Activated CD8-positive, alpha-beta T cell treated with anti-CD3 and anti-CD28 coated beads for 36 hours (primary cell): ENCODE measurements at regions not wholly inside any gene's neighbourhood (a gene's known extent, or its start where the extent isn't known, plus 50 kb on each side); places are given as distances from the start of the nearest gene placed in this dataset.

ENCODE experiments used
- ATAC-seq: fragments of 200-7000 bp; cut with Tn5 transposase; one replicate; pipeline ENCODE4 v1.10.0; 2021; ENCODE audit warnings: mild to moderate bottlenecking, moderate library complexity
- CTCF ChIA-PET: fragments of 350-600 bp; sonication (Branson Sonifier 250); formaldehyde crosslinking; loops from one replicate; lab custom pipeline; 2021; ENCODE audit warnings: antibody characterized with exemption; lab: Charles Lee
- POLR2A ChIA-PET: fragments of 350-600 bp; sonication (Branson Sonifier 250); formaldehyde crosslinking; loops from one replicate; lab custom pipeline; 2021; ENCODE audit warnings: antibody characterized with exemption; lab: Charles Lee
- DNase-seq: peaks from one replicate; pipeline ENCODE4 v3.0.0-alpha.2; 2020
- H3K27ac Mint-ChIP-seq: one replicate; pipeline ENCODE4 v1.8.0; 2021; ENCODE audit warnings: mild to moderate bottlenecking, mixed read lengths
- H3K27me3 Mint-ChIP-seq: one replicate; pipeline ENCODE4 v1.8.0; 2021; ENCODE audit warnings: mixed read lengths
- H3K36me3 Mint-ChIP-seq: one replicate; pipeline ENCODE4 v1.8.0; 2021; ENCODE audit warnings: low read depth, mixed read lengths
- H3K4me1 Mint-ChIP-seq: one replicate; pipeline ENCODE4 v1.8.0; 2021; ENCODE audit warnings: low read depth, mixed read lengths
- H3K4me3 Mint-ChIP-seq: one replicate; pipeline ENCODE4 v1.8.0; 2021; ENCODE audit warnings: mild to moderate bottlenecking, moderate library complexity, mixed read lengths
- H3K9me3 Mint-ChIP-seq: one replicate; pipeline ENCODE4 v1.8.0; 2021; ENCODE audit warnings: mixed read lengths
- intact Hi-C: fragments of 100-400 bp; cut with micrococcal nuclease; formaldehyde crosslinking; loops from one replicate; pipeline ENCODE4 v1.10.0; 2022
- TF ChIP-seq, protein P1 (sequence below): fragments of 200-600 bp; IDR thresholded peaks from one replicate; pipeline ENCODE4 v1.8.0; 2022; ENCODE audit warnings: antibody characterized with exemption, mild to moderate bottlenecking

DNA sequence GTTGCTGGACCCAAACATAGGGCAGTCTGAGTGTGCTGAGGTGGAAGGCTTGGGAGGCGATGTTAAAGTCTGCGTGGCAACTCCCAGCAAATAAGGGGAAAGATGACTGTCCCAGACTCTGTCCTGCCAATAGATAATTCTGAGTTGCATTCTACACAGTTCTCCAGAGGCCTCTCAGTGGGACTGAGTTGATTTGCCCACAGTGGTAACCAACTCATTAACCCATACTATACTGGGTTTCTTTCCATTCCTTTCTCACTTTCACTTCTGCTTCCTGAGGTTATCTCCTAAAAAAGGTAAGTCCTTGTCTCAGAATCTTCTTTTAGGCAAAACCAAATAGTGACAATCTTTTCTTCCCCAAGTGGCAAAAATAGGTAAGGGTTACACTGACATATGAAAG, 549.9 kb upstream of the DPPA4 start:
- POLR2A ChIA-PET, result no interaction called here
- intact Hi-C loops, result no loop called here

GRCh38 chr3:109888026-109888425, 550.7 kb upstream of the DPPA4 start:
- CTCF ChIA-PET, result no interaction called here
- intact Hi-C loops, result no loop called here
- Mint-ChIP-seq H3K27me3 (no peaks in the 10 kb centered on the region), H3K4me1 (no peaks in the 10 kb centered on the region), H3K36me3 (peaks cover 3% of the 10 kb centered on the region), H3K27ac (no peak overlapping the region), H3K9me3 (peaks cover 9% of the 10 kb centered on the region), H3K4me3 (no peak overlapping the region)
- no peak for DNase-seq
- POLR2A ChIA-PET, result no interaction called here
- ATAC-seq, result no peak
- TF ChIP-seq, protein P1, sequence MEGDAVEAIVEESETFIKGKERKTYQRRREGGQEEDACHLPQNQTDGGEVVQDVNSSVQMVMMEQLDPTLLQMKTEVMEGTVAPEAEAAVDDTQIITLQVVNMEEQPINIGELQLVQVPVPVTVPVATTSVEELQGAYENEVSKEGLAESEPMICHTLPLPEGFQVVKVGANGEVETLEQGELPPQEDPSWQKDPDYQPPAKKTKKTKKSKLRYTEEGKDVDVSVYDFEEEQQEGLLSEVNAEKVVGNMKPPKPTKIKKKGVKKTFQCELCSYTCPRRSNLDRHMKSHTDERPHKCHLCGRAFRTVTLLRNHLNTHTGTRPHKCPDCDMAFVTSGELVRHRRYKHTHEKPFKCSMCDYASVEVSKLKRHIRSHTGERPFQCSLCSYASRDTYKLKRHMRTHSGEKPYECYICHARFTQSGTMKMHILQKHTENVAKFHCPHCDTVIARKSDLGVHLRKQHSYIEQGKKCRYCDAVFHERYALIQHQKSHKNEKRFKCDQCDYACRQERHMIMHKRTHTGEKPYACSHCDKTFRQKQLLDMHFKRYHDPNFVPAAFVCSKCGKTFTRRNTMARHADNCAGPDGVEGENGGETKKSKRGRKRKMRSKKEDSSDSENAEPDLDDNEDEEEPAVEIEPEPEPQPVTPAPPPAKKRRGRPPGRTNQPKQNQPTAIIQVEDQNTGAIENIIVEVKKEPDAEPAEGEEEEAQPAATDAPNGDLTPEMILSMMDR, result no peak

More for the DNA sequence above, 549.9 kb upstream of the DPPA4 start:
- peaks cover 13% of the 10 kb centered on the region for H3K9me3 Mint-ChIP-seq
- CTCF ChIA-PET, result no interaction called here
- no peaks in the 10 kb centered on the region for H3K27me3 Mint-ChIP-seq
- H3K4me3 Mint-ChIP-seq, result no peak overlapping the region
- TF ChIP-seq, protein P1, result no peak
- no peaks in the 10 kb centered on the region for H3K4me1 Mint-ChIP-seq
- DNase-seq, result no peak
- no peak overlapping the region for H3K27ac Mint-ChIP-seq
- peaks cover 3% of the 10 kb centered on the region for H3K36me3 Mint-ChIP-seq
- no peak for ATAC-seq

DNA sequence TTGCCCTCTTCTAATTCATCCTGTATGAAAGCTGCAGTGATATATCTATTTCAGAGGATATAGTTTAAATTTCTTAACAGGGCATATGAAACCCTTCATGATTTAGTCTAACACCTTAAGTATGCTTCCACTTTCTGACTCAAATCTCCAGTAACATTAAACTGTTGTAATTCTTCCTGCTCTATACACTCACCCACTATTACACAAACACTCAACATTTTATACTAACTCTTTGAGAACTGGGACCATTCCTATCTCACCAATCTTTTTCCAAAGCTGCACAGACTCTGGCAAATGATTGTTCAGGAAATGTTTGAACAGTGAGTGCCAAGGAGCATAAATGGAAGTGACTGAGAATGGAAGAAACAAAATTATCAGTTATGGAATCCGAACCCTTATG, 560.4 kb upstream of the DPPA4 start:
- ATAC-seq (no peak), DNase-seq (no peak)
- Mint-ChIP-seq H3K9me3 (no peaks in the 10 kb centered on the region), H3K36me3 (no peaks in the 10 kb centered on the region), H3K4me1 (peaks cover 13% of the 10 kb centered on the region), H3K27me3 (no peaks in the 10 kb centered on the region), H3K27ac (no peak overlapping the region), H3K4me3 (no peak overlapping the region)
- ChIA-PET POLR2A (no interaction called here), CTCF (no interaction called here)
- intact Hi-C loops, result no loop called here
- TF ChIP-seq, protein P1, result no peak

DNA sequence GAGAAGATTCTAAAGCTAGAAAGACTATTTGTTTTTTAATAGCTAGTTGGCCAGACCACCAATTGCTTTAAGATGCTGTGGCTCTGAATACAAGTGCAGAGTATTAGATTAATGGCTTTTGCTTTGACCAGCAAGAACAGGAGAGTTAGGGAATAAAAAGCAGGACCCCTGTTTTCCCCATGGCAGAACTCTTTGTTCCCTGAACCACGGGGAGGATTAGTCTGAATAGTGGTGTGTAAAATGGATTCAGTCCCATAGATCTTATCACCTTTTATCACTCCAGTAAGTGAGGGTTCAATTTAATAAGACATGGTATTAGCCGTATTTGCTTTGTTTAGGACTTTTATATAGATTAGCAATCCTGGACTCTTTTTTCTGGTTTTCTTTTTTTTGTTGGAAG, 562.6 kb upstream of the DPPA4 start:
- CTCF ChIA-PET, result no interaction called here
- peaks cover 1% of the 10 kb centered on the region for H3K9me3 Mint-ChIP-seq
- no peak overlapping the region for H3K27ac Mint-ChIP-seq
- intact Hi-C loops, result no loop called here
- no peaks in the 10 kb centered on the region for H3K36me3 Mint-ChIP-seq
- DNase-seq, result no peak
- POLR2A ChIA-PET, result no interaction called here
- TF ChIP-seq, protein P1, result no peak
- H3K27me3 Mint-ChIP-seq, result no peaks in the 10 kb centered on the region
- no peak overlapping the region for H3K4me3 Mint-ChIP-seq
- ATAC-seq, result no peak
- peaks cover 13% of the 10 kb centered on the region for H3K4me1 Mint-ChIP-seq

- H3K4me1 Mint-ChIP-seq, result peaks cover 13% of the 10 kb centered on the region
- CTCF ChIA-PET, result no interaction called here
- H3K36me3 Mint-ChIP-seq, result no peaks in the 10 kb centered on the region
- TF ChIP-seq, protein P1, result no peak
- no peak overlapping the region for H3K4me3 Mint-ChIP-seq
- ATAC-seq (no peak), DNase-seq (no peak)
- H3K27me3 Mint-ChIP-seq, result no peaks in the 10 kb centered on the region
- no peak overlapping the region for H3K27ac Mint-ChIP-seq
- peaks cover 1% of the 10 kb centered on the region for H3K9me3 Mint-ChIP-seq
- intact Hi-C loops, result no loop called here
- POLR2A ChIA-PET, result no interaction called here
Observed at GRCh38 chr3:109900783-109901182, 563.4 kb upstream of the DPPA4 start.
